NCI-H1417 (cell line): ENCODE measurements at regions not wholly inside any gene's neighbourhood (a gene's known extent, or its start where the extent isn't known, plus 50 kb on each side); places are given as distances from the start of the nearest gene placed in this dataset.
"Not testable (repeated sequence)": the region's sequence is repeated elsewhere in the genome, so short reads cannot be mapped to it uniquely, and the experiment has no call there.

ENCODE experiments used
- DNase-seq, 3 experiments: peaks; one replicate each; lab custom pipeline; 2025; lab: John Stamatoyannopoulos, UW

DNA sequence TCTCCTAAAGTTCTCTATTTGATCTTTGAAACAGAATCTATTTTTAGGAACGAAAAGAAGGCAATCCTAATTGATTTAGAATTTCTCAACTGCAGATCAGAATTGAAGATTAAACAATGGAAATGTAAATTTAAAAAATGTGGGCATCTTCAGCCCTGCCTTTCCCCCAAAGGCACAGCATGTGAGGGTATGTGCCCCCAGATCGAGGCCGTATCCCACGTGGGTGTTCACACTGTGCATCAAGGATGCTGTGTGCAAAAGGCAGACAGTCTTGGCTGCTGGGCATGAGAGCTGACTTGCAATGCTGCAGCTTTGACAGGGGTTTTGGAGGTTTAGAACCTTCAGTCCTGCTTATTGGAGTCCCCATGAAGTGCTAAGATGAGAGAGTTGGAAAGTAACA is 346.3 kb downstream of the VRK1 start:
- no peak for DNase-seq

DNA sequence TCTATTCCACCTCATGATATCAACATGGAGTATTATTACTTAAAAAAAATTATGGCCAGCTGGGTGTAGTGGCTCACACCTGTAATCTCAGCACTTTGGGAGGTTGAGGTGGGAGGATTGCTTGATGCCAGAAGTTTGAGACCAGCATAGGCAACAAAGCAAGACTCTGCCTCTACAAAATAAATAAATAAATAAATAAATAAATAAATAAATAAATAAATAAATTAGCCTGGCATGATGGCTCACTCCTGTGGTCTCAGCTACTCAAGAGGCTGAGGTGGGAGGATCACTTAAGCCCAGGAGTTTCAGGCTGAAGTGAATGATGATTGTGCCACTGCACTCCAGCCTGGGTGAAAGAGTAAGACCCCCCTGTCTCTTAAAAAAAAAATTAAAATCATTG is 350.8 kb downstream of the VRK1 start:
- not testable (repeated sequence) for DNase-seq

DNA sequence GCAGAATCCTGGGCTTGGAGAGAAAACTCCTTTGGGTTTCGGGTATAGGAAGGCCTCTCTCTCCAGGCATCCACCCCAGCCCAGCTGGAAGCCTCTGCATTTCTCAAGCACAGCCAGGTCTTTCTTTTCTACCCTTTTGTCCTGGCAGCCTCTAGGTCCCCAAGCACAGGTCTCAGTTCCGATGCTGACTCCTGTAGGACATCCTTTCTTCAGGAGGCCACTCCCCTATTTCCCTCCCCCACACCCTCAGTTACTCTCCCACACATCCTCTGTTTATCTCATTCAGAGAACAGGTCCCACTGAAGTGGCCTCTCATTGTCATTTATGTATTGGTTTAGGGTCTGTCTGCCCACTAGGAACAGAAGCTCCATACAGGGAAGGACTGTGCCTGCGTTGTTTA is 352.6 kb downstream of the VRK1 start:
- no peak for DNase-seq

DNA sequence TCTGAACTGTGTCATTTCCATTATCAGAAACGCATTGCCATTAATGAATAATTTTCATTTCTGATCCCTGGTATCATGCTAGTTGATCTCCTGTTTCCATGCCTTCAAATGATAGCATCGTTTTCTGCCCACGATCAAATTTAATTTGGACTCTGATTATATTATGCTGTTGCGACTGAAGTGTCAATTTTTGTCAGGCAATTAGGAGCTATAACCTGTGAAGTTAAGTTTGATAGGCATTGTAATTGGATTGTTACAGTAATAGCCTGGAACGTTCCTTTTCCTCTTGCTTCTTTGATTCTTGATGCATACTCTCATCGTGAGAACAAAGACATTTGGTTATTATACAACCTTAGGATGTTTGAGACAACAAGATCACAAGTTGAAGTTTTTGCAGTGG is 356.3 kb downstream of the VRK1 start:
- no peak for DNase-seq

DNA sequence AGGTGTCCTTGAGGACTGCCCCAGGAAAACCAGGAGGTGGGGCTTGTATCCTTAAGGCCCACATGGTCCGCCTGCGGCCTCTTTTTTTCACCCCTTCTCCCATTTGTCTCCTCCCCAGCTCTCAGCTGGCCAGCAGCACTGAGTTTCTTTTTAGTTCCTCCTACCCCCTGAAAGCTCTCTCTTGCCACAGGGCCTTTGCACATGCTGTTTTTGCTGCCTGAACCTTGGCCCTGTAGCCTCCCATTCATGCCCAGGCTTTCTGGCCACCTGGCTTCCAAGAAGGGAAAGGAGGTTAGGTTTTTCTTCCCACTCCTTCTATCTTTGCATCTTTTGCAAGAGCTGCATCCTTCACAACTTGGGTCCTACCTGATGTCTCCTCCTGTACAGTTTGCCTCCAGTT is 358.1 kb downstream of the VRK1 start:
- no peak for DNase-seq

DNA sequence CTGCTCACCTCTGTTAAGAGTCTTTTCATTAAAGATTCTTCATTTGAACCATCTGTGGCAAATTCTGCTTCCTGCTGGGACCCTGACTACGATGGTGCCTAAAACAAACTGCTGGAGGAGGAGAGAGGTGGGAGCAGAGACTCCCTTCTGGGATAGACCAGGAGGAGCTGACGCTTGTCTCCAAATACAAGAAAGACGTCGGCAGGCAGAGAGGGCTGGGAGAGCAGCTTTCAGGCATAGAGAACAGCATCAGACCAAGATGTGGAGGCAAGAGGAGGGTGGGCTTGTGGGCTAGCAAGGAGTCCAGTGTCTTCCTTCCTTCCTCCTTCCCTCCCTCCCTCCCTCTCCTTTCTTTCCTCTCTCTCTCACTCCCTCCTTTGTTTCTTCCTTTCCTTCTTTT is 358.6 kb downstream of the VRK1 start:
- no peak for DNase-seq

DNA sequence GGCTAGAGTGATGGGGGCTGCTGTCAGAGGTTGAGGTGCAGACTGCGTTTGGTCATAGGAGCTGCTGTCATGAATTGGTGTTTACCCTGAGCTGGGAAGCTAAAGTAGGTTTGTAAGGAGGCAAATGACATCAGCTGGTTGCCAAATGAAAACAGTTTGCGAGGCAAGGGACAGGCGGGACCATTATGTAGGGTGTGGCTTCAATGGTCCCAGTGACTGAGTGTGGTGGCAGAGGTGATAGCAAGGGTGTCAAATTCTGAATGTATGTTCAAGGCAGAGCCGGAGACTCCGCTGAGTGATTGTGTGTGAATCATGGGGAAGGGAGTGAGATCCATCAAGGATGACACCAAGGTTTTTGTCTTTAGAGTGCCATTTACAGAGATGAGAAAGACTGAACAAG is 359.5 kb downstream of the VRK1 start:
- no peak for DNase-seq

DNA sequence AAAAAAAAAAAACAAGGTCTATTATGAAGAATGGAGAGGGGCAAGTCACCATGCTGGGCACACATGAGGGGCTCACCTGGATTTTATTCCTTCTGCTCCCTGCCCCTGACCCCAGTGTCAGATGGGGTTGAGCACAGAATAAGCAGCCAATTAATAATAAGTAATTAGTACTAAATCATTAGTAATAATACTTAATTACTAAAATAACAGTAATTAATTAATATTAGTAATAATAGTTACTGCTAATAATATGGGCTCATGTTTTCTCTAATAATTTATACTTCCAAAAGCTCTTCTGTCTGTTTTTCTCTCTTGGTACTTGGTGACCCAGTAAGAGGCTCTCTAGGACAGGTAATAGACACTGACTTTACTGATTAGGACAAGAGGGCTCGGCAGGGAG is 360.9 kb downstream of the VRK1 start:
- DNase-seq: no peak

DNA sequence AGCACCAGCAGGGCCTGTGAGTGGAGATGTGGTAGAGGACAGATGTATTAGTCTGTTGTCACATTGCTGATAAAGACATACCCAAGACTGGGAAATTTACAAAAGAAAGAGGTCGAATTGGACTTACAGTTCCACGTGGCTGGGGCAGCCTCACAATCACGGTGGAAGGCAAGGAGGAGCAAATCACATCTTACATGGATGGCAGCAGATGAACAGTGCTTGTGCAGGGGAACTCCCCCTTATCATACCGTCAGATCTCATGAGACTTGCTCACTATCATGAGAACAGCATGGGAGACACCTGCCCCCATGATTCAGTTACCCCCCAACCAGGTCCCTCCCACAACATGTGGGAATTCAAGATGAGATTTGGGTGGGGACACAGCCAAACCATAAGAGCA is 361.9 kb downstream of the VRK1 start:
- DNase-seq: no peak

DNA sequence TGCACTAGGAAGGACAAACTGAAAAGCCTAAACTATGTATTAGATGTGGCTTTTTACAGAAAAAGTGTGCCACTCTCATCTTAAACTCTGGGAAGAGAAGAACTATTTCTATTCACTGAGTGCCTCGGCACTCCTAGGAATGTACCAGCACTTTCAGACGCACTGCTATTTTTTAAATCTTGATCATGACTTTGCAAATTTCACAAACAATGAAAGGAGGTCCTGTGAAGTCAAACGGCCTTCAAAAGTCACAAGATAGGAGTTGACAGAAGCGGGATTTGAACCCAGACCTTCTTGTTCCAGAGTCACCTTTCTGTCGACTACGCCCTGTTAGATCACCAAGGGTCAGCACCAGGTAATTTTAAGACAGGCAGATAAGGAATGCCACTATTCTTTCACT is 365.4 kb downstream of the VRK1 start:
- DNase-seq: no peak

DNA sequence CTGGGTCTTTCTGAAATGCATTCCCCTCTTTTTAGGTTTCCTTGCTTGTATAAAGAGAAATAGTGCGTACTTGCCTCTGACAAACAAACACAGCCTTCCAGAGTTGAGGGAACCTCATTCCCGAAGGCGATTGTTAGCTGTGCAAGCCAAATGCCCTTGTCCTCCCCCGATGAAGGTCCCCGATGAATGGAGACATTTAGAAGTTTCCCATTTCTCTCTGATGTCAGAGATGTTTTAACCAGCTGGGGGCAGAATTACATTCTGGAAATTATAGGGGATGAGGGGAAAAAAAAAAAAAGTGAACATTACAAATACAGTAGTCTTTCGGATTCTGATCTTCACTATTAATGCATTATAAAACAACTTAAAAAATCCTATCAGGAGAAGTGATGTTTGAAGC is 366.8 kb downstream of the VRK1 start:
- peak in 1 of 3 experiments; percentile 26 for DNase-seq

DNA sequence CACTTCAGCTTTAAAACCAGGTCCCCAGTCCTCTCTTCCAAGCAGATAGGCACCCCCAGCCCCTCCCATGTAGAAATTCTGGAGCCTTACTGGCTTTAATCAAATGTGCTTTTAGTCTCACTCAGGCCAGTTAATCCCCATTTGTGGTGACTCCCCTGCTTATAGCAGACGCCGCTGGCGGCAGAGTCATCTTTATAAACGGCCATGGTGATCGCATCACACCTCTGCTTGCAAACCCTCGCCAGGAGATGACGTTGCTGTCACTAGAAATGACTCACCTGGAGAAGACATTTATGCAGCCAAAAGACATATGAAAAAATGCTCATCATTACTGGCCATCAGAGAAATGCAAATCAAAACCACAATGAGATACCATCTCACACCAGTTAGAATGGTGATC is 369.3 kb downstream of the VRK1 start:
- no peak for DNase-seq

DNA sequence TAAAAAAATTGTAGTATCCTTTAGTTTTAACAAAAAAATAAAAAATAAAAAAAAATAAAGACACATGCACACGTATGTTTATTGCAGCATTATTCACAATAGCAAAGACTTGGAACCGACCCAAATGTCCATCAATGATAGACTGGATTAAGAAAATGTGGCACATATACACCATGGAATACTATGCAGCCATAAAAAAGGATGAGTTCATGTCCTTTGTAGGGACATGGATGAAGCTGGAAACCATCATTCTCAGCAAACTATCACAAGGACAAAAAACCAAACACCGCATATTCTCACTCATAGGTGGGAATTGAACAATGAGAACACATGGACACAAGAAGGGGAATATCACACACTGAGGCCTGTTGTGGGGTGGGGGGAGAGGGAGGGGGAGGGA is 370.4 kb downstream of the VRK1 start:
- not testable (repeated sequence) for DNase-seq

DNA sequence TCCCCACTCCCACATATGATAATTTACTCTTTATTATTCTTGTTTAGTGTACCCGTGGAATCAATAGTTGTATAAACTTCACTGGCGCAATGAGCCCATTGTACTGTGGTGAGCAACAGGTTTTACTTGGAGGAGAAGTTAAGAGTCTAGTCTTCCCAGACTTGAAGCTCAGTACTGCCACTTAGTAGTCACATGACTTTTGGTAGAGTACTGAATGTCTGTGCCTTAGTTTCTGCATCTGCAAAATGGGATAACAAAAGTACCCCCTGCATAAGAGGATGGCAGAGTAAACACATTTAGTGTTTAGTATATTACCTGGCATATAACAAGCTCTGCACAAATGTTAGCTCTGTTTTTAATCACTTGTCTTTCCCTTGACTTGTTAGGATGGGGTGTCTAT is 375.5 kb downstream of the VRK1 start:
- DNase-seq: no peak

DNA sequence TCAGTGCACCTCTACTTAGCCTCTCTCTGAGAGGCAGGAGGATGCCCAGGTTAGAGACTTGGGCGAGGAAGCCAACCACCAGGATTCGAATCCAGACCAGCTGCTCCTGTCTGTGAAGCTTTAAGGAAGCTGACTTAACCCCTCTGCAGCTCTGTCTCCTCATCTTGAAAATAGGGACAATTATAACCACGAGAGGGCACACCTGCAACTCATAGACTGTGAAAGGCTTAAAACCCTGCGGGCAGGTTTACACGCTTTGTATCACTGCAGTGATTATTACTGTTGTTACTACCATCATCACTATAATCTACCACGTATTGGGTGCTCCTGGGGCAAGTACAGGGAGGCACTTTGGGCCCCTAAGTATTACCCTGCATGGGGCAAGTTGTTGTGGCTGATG is 379.8 kb downstream of the VRK1 start:
- DNase-seq: peak in 2 of 3 experiments; percentile 41 to 74

DNA sequence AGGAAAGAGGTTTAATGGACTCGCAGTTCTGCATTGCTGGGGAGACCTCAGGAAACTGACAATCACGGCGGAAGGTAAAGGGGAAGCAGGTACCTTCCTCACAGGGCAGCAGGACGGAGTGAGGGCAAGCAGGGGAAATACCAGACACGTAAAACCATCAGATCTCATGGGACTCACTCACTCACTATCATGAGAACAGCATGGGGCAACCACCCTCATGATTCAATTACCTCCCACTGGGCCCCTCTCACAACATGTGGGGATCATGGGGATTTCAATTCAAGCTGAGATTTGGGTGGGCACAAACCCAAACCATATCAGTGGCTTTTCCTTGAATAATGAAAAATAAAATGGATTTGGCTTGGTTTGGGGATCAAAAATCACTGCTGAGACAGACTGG is 380.5 kb downstream of the VRK1 start:
- DNase-seq: no peak

DNA sequence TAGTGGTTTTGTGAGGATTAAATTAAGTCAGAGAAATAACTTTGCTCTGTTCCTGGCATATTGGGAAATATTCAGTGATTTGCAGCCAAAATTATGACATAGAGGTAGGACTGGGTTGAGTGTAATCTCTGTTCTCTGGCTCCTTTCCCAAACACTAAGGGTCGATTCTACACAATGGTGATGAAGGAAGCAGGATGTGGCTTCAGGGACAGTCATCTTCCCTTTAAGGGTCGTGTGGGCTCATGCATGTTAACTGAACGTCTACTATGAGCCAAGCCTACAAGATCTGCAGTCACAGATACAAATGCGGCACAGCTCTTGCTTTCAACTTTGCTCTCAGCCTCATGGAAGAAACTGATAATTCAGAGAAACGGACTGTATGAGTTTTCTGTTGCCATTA is 381.6 kb downstream of the VRK1 start:
- DNase-seq: no peak

DNA sequence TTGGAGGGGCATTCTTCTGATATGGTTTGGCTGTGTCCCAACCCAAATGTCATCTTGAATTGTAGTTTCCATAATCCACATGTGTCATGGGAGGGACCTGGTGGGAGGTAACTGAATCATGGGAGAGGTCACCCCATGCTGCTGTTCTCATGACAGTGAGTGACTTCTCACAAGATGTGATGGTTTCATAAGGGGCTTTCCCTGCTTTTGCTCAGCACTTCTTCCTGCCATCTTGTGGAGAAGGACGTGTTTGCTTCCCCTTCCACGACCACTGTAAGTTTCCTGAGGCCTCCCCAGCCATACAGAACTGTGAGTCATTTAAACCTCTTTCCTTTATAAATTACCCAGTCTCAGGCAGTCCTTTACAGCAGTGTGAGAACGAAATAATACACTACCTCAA is 382.4 kb downstream of the VRK1 start:
- DNase-seq: no peak

DNA sequence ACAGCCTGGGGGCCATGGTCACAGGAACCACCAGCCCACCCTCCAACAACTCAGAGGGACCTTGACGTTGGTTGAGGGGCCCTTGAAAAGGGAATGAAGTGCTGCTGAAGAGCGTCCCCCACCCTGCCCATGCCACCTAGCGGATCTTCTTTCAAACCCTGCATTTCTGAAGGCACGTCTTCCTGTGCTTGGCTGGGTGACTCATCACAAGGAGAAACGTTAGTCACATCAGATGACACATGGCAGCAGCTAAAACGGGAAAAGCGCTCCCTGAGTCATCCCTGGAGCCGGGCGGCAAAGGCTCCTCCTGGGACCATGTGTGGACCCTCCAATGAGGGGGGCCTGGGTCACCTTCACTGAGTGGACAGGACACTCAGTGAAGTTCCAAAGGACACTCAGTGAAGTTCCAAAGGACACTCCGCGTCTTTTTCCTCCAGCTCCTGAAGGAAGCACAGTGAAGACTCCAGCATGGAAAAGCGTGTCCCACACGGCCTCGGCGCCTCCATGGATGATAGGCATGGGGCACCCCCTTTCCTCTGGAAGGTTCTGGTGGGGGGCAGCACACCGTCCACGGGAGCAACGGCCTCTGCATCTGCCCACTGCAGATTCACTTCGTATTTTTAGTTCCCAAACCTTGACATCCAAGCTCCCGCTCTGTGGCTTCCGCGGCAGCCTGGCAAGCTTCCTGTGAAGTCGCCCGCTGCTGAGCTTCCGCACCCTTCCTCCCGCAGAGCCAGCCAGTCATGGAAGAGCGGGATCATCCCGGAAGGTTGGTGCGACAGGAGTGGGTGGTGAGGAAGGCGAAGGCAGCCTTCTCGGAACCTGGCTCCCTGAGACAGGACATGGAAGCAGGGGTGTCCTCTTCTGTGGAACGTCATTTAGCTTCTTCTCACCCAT is 383.4 kb downstream of the VRK1 start:
- DNase-seq: no peak

DNA sequence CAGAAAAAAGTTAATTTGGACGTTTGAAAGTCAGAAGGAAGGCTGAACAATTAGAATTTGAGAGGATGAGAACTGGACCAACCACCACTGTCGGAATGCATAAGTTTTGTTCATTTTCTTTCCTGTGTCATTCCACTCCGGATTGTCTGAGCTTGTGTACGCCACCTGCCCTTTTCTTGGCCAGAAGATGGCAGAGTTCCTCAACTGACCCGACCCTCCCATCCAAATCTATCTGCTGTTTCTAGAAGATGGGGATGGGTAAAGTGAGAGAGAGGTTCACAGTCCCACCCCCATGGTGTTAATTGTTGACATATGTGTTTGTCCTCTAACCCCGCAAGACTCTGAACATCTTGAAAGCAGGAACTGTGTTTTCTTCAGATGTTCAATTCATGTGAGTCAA is 388.0 kb downstream of the VRK1 start:
- DNase-seq: peak in 2 of 3 experiments; percentile 25 to 71

DNA sequence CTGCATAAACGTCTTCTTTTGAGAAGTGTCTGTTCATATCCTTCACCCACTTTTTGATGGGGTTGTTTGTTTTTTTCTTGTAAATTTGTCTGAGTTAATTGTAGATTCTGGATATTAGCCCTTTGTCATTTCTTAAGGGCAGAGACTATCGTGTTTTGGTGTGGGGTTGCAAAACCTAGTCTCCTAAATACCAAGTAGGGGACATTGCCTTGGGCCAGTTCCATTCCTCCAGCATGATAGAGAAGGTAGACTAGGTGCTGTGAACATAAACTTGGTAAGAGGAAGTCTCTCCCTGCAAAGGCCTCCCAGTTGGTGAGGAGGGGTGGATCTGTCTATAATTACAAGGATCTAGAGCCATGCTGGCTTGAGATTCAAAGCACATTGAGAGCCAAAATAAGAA is 390.7 kb downstream of the VRK1 start:
- DNase-seq: no peak

DNA sequence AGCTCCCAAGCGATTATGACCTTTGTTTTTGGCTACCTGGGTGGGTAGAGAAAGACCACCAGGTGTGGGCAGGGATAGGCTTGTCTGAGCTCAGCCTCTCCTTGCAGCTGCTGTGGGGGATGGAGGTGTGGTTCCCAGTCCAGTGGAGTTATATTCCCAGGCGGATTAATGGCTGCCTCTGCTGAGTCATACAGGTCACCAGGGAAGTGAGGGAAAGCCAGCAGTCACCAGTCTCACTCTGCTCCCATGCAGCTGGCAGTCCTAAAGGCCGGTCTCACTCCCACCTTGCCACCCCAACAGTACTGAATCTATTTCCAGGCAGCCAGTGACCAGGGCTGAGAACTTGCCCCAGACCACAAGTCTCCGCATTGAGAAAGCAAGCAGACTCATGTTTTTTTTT is 399.2 kb downstream of the VRK1 start:
- no peak for DNase-seq

DNA sequence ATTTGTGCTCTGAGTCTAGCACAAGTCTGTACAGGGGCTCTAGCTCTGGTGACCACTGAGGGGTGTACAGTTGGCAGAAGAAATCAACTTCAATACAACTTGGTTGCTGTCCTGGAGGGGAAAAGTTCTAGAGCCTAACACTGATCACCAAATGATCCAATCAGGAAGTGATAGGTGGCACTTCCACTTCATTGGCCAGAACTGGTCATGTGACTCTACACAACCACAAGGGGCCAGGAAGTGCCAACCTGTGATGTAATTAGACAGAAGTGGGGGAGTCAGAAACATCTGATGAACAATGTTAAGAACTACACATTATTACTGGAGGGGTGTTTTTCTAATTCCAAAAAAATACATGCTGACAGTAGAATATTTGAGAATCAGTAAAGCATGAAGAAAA is 401.6 kb downstream of the VRK1 start:
- DNase-seq: no peak

DNA sequence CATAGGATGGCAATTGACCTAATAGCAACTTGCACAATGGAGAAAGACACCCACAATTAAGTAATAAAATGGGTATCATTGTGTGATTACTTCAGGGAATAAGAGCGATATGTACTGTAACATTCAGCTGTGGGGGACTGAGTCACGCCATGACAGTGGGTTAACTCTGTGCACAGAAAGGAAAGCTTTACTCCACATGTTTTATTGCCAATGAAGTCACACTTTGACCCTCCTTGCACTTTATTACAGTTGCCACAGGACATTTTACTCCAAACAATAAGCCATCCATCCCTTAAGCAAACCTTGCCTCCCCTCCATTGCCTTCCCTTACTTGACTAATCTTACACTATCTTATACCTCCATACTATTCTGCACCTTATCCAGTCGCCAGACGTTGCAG is 403.1 kb downstream of the VRK1 start:
- DNase-seq: no peak
